Uterus (tissue), 2 donors: ENCODE measurements at regions not wholly inside any gene's neighbourhood (a gene's known extent, or its start where the extent isn't known, plus 50 kb on each side); places are given as distances from the start of the nearest gene placed in this dataset.

Experiments used
- POLR2A ChIP-seq, 2 donors: fragments of 450-650 bp; IDR thresholded peaks; one replicate each; pipeline ENCODE4 v1.6.1; 2016; ENCODE audit warnings: antibody characterized with exemption in 2 of 2, mild to moderate bottlenecking in 1 of 2, moderate library complexity in 1 of 2
- TF ChIP-seq, protein P1 (sequence below), 4 experiments: fragments of 200-600 bp in 2 of 4; fragments of 450-650 bp in 2 of 4; sonication (generic) in 2 of 4; IDR thresholded peaks; one replicate each; pipeline ENCODE4 v1.5.1; 2016 to 2019; ENCODE audit warnings: antibody characterized with exemption in 4 of 4, mild to moderate bottlenecking in 2 of 4, moderate library complexity in 1 of 4

DNA sequence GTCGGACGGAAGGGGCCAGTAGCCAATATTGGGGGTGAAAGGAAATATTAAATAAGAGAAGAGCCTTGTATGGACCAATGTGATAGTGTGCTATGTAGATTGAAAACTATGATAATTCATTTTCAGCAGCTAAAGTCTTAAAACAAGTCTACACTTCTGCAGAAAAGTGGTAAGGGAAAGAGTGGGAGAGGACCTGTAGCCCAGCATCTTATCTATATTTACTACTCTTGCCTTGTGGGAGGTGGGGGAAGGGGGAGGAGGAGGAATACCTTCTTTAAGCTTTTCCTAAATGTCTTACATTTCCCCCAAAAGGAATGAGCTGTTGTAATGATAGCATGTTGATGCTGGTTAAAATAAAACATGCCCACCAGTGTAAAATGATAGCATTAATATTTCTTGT lies 220.0 kb upstream of the SPRY1 start:
- TF ChIP-seq, protein P1, sequence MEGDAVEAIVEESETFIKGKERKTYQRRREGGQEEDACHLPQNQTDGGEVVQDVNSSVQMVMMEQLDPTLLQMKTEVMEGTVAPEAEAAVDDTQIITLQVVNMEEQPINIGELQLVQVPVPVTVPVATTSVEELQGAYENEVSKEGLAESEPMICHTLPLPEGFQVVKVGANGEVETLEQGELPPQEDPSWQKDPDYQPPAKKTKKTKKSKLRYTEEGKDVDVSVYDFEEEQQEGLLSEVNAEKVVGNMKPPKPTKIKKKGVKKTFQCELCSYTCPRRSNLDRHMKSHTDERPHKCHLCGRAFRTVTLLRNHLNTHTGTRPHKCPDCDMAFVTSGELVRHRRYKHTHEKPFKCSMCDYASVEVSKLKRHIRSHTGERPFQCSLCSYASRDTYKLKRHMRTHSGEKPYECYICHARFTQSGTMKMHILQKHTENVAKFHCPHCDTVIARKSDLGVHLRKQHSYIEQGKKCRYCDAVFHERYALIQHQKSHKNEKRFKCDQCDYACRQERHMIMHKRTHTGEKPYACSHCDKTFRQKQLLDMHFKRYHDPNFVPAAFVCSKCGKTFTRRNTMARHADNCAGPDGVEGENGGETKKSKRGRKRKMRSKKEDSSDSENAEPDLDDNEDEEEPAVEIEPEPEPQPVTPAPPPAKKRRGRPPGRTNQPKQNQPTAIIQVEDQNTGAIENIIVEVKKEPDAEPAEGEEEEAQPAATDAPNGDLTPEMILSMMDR (IDR thresholded peaks at IDR 0.05) = no peak
- no peak for TF ChIP-seq POLR2A (IDR thresholded peaks at IDR 0.05)
